Endothelial cell of umbilical vein (primary cell): ENCODE measurements at regions not wholly inside any gene's neighbourhood (a gene's known extent, or its start where the extent isn't known, plus 50 kb on each side); places are given as distances from the start of the nearest gene placed in this dataset.

Experiments
- BruUV-seq: library from RNA; stranded (reverse); fragments of 400-500 nt; replicated peaks from 2 replicates; lab custom pipeline; 2021; lab: Mats Ljungman, UMichigan
- CTCF ChIA-PET: fragments of 300-600, 350-600 bp; sonication (Branson Sonifier 250); formaldehyde crosslinking; loops from one replicate; lab custom pipeline; 2021; ENCODE audit warnings: antibody characterized with exemption, inconsistent platforms; lab: Charles Lee
- POLR2A ChIA-PET: fragments of 300-600, 350-600 bp; sonication (Branson Sonifier 250); formaldehyde crosslinking; loops from one replicate; lab custom pipeline; 2021; ENCODE audit warnings: antibody characterized with exemption, inconsistent platforms; lab: Charles Lee
- DNase-seq: peaks from one replicate; pipeline ENCODE4 v3.0.0-alpha.2; 2011; ENCODE audit warnings: low read depth, low spot score
- FAIRE-seq: peaks from 2 replicates; lab custom pipeline; 2011; peaks lifted over from hg19 to GRCh38; lab: Jason Lieb, UNC
- H2AFZ ChIP-seq: 2 replicates; pipeline ENCODE4 v1.6.0; 2012; ENCODE audit warnings: low read depth, low read length, control low read depth, inconsistent platforms
- H3K27ac ChIP-seq: 2 replicates; pipeline ENCODE4 v1.5.1; 2011; ENCODE audit warnings: low read depth, mild to moderate bottlenecking, control low read depth, low read length, moderate library complexity; ENCODE audit not compliant: insufficient read depth
- H3K27me3 ChIP-seq, 2 experiments: 2 replicates each; pipeline versions ENCODE4 v1.6.0 to v1.6.1; 2011; ENCODE audit warnings: low read length in 2 of 2, mixed read lengths in 1 of 2; ENCODE audit not compliant: control insufficient read depth in 2 of 2, insufficient read depth in 2 of 2
- H3K36me3 ChIP-seq, 2 experiments: 2 replicates in 1 of 2; 3 replicates in 1 of 2; pipeline ENCODE4 v1.5.1; 2011; ENCODE audit warnings: low read length in 2 of 2, mild to moderate bottlenecking in 1 of 2, moderate library complexity in 1 of 2; ENCODE audit not compliant: control insufficient read depth in 2 of 2, insufficient read depth in 2 of 2; ENCODE audit errors: extremely low read depth in 1 of 2
- H3K4me1 ChIP-seq: 3 replicates; pipeline ENCODE4 v1.5.1; 2011; ENCODE audit warnings: mild to moderate bottlenecking, low read length; ENCODE audit not compliant: control insufficient read depth, insufficient read depth; ENCODE audit errors: extremely low read depth
- H3K4me2 ChIP-seq: 2 replicates; pipeline ENCODE4 v1.6.1; 2011; ENCODE audit warnings: low read length, control low read depth, mixed read lengths; ENCODE audit not compliant: insufficient read depth
- H3K4me3 ChIP-seq, 3 experiments: fragments of 200-600 bp in 1 of 3; sonication (generic), shearing (Covaris generic) in 1 of 3; replicated peaks in 1 of 3; 2 replicates each; pipeline ENCODE4 v1.5.1; 2011 to 2016; ENCODE audit warnings: control low read depth in 3 of 3, low read length in 3 of 3, mild to moderate bottlenecking in 2 of 3, inconsistent platforms in 1 of 3, low read depth in 1 of 3, moderate library complexity in 1 of 3; ENCODE audit not compliant: insufficient read depth in 1 of 3
- H3K79me2 ChIP-seq: 2 replicates; pipeline ENCODE4 v1.6.0; 2012; ENCODE audit warnings: low read length, inconsistent platforms; ENCODE audit not compliant: control insufficient read depth, insufficient read depth
- H3K9ac ChIP-seq: replicated peaks from 2 replicates; pipeline ENCODE3; 2011; ENCODE audit warnings: low read length, control low read depth; ENCODE audit not compliant: insufficient read depth; ENCODE audit errors: extremely low read depth
- H3K9me1 ChIP-seq: replicated peaks from 3 replicates; pipeline ENCODE4 v1.6.0; 2011; ENCODE audit warnings: mild to moderate bottlenecking, low read length; ENCODE audit not compliant: control insufficient read depth, insufficient read depth; ENCODE audit errors: extremely low read depth
- H3K9me3 ChIP-seq: replicated peaks from 2 replicates; pipeline ENCODE4 v1.5.1; 2012; ENCODE audit warnings: low read length, inconsistent platforms; ENCODE audit not compliant: control insufficient read depth, insufficient read depth
- H4K20me1 ChIP-seq: replicated peaks from 2 replicates; pipeline ENCODE3; 2011; ENCODE audit warnings: mild to moderate bottlenecking, low read length; ENCODE audit not compliant: control insufficient read depth, insufficient read depth; ENCODE audit errors: extremely low read depth
- EZH2 ChIP-seq: IDR thresholded peaks from 2 replicates; pipeline ENCODE4 v1.6.1; 2012; ENCODE audit warnings: borderline replicate concordance, low read depth, mild to moderate bottlenecking, moderate library complexity, low read length, inconsistent platforms; ENCODE audit not compliant: severe bottlenecking
- FOS ChIP-seq: IDR thresholded peaks from 2 replicates; pipeline ENCODE4 v1.6.1; 2011; ENCODE audit warnings: mild to moderate bottlenecking, low read length, moderate library complexity, borderline replicate concordance; ENCODE audit not compliant: insufficient read depth
- GATA2 ChIP-seq: IDR thresholded peaks from 2 replicates; pipeline ENCODE4 v1.7.0; 2011; ENCODE audit warnings: low read depth, mild to moderate bottlenecking, moderate library complexity, mixed read lengths, low read length; ENCODE audit not compliant: insufficient read length, insufficient read depth
- JUN ChIP-seq: IDR thresholded peaks from 2 replicates; pipeline ENCODE4 v1.6.1; 2011; ENCODE audit warnings: borderline replicate concordance, low read depth; ENCODE audit not compliant: insufficient read length, insufficient read depth
- MYC ChIP-seq: IDR thresholded peaks from one replicate; pipeline ENCODE4 v1.6.1; 2011; ENCODE audit warnings: mild to moderate bottlenecking, low read depth, low read length
- POLR2A ChIP-seq: IDR thresholded peaks from 2 replicates; pipeline ENCODE4 v1.6.1; 2012; ENCODE audit warnings: low read depth, mild to moderate bottlenecking, control low read depth, low read length
- POLR2AphosphoS5 ChIP-seq: IDR thresholded peaks from 2 replicates; pipeline ENCODE4 v1.6.1; 2012; ENCODE audit warnings: low read depth, mild to moderate bottlenecking, control low read depth, low read length, moderate library complexity; ENCODE audit not compliant: insufficient read depth
- dilution Hi-C: fragments of 300-500 bp; cut with MboI; formaldehyde crosslinking; loops from one replicate; pipeline ENCODE4 v1.15.0; 2019; ENCODE audit warnings: low sequenced_read_pairs; ENCODE audit not compliant: extremely low pct_ligation_motif_present
- intact Hi-C: fragments of 100-400 bp; cut with micrococcal nuclease; formaldehyde crosslinking; loops from one replicate; pipeline ENCODE4 v1.10.0; 2022
- TF ChIP-seq, protein P1 (sequence below): IDR thresholded peaks from 2 replicates; pipeline ENCODE4 v1.6.1; 2011; ENCODE audit not compliant: insufficient read depth, insufficient read length
- TF ChIP-seq, protein P2 (sequence below), 2 donors: IDR thresholded peaks; 1 replicate in 1 of 2; 2 replicates in 1 of 2; pipeline ENCODE4 v1.5.1; 2011; ENCODE audit warnings: low read length in 2 of 2, mild to moderate bottlenecking in 2 of 2, moderate library complexity in 2 of 2, control low read depth in 1 of 2, inconsistent platforms in 1 of 2, low read depth in 1 of 2; ENCODE audit not compliant: insufficient read depth in 1 of 2; ENCODE audit errors: extremely low read depth in 1 of 2

DNA sequence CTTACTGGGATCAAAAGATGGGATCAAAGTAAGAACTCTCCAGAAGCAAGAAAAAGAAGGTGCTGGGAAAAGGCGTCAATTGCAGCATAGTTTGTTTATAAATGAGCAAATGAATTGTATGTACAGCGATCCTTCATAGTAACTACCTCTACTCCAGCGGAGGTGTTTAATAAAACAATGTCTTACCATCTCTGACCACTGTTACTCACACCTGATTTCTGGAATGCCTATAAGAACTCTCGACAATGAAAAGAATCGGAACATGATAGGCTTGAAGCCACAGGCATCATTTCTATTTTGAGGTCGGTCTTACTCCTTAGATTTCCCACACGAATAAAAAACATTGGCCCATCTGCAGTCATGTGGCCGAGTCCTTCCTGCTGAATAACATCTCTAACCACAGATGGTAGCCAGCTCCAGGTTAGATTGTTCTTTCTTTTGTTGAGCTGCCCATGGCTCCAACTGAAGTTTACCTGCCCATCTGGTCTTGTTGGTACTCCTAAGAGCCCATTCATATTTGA is 67.6 kb downstream of the CLDN34 start:
- Histone ChIP-seq H3K36me3 (no peaks in the 10 kb centered on the region), H3K9ac (no peak overlapping the region), H3K4me1 (peaks cover 12% of the 10 kb centered on the region), H2AFZ (no peak overlapping the region), H3K4me2 (no peak overlapping the region), H3K79me2 (peaks cover 66% of the 10 kb centered on the region), H4K20me1 (no peaks in the 10 kb centered on the region), H3K27ac (no peak overlapping the region), H3K9me1 (no peaks in the 10 kb centered on the region), H3K9me3 (no peaks in the 10 kb centered on the region), H3K4me3 (no peak overlapping the region), H3K27me3 (no peaks in the 10 kb centered on the region)
- TF ChIP-seq GATA2 (no peak), MYC (no peak), POLR2AphosphoS5 (no peak), FOS (no peak), JUN (no peak), POLR2A (no peak), EZH2 (no peak)
- TF ChIP-seq, protein P1, sequence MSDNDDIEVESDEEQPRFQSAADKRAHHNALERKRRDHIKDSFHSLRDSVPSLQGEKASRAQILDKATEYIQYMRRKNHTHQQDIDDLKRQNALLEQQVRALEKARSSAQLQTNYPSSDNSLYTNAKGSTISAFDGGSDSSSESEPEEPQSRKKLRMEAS = no peak
- TF ChIP-seq, protein P2, sequence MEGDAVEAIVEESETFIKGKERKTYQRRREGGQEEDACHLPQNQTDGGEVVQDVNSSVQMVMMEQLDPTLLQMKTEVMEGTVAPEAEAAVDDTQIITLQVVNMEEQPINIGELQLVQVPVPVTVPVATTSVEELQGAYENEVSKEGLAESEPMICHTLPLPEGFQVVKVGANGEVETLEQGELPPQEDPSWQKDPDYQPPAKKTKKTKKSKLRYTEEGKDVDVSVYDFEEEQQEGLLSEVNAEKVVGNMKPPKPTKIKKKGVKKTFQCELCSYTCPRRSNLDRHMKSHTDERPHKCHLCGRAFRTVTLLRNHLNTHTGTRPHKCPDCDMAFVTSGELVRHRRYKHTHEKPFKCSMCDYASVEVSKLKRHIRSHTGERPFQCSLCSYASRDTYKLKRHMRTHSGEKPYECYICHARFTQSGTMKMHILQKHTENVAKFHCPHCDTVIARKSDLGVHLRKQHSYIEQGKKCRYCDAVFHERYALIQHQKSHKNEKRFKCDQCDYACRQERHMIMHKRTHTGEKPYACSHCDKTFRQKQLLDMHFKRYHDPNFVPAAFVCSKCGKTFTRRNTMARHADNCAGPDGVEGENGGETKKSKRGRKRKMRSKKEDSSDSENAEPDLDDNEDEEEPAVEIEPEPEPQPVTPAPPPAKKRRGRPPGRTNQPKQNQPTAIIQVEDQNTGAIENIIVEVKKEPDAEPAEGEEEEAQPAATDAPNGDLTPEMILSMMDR (IDR thresholded peaks at IDR 0.05; ENCODE audit: extremely low read depth in 1 of 2, insufficient read depth in 1 of 2, low read depth in 1 of 2, low read length in 2 of 2) = no peak
- CTCF ChIA-PET = no interaction called here
- no peak for FAIRE-seq
- BruUV-seq = no TSS peak
- dilution Hi-C loops (no loop called here), intact Hi-C loops (no loop called here)
- DNase-seq = no peak
- POLR2A ChIA-PET = no interaction called here
